Upper lobe of left lung (tissue), 4 donors: ENCODE measurements at regions not wholly inside any gene's neighbourhood (a gene's known extent, or its start where the extent isn't known, plus 50 kb on each side); places are given as distances from the start of the nearest gene placed in this dataset.

Source experiments
- EP300 ChIP-seq, 4 donors: sonication (generic); formaldehyde crosslinking; IDR thresholded peaks; one replicate each; pipeline ENCODE4 v1.5.1; 2017; ENCODE audit warnings: antibody characterized with exemption in 4 of 4, control low read depth in 2 of 4
- POLR2A ChIP-seq, 4 donors: fragments of 450-650 bp; IDR thresholded peaks; one replicate each; pipeline ENCODE4 v1.5.1; 2016 to 2017; ENCODE audit warnings: antibody characterized with exemption in 4 of 4, mild to moderate bottlenecking in 2 of 4
- POLR2AphosphoS5 ChIP-seq, 2 donors: sonication (generic); formaldehyde crosslinking; IDR thresholded peaks; one replicate each; pipeline ENCODE4 v1.5.1; 2017; ENCODE audit warnings: antibody characterized with exemption in 2 of 2
- TF ChIP-seq, protein P1 (sequence below), 6 experiments: fragments of 450-650 bp in 4 of 6; fragments of 200-600 bp in 2 of 6; sonication (generic) in 2 of 6; IDR thresholded peaks; one replicate each; pipeline ENCODE4 v1.5.1; 2016 to 2019; ENCODE audit warnings: antibody characterized with exemption in 6 of 6

GRCh38 chr14:86714575-86714974, 1184.6 kb downstream of the FLRT2 start:
- TF ChIP-seq, protein P1, sequence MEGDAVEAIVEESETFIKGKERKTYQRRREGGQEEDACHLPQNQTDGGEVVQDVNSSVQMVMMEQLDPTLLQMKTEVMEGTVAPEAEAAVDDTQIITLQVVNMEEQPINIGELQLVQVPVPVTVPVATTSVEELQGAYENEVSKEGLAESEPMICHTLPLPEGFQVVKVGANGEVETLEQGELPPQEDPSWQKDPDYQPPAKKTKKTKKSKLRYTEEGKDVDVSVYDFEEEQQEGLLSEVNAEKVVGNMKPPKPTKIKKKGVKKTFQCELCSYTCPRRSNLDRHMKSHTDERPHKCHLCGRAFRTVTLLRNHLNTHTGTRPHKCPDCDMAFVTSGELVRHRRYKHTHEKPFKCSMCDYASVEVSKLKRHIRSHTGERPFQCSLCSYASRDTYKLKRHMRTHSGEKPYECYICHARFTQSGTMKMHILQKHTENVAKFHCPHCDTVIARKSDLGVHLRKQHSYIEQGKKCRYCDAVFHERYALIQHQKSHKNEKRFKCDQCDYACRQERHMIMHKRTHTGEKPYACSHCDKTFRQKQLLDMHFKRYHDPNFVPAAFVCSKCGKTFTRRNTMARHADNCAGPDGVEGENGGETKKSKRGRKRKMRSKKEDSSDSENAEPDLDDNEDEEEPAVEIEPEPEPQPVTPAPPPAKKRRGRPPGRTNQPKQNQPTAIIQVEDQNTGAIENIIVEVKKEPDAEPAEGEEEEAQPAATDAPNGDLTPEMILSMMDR (IDR thresholded peaks at IDR 0.05) = no peak
- TF ChIP-seq POLR2AphosphoS5 (IDR thresholded peaks at IDR 0.05) = no peak
- no peak for TF ChIP-seq EP300 (IDR thresholded peaks at IDR 0.05)
- no peak for TF ChIP-seq POLR2A (IDR thresholded peaks at IDR 0.05)
